H1 (cell line): ENCODE measurements at regions not wholly inside any gene's neighbourhood (a gene's known extent, or its start where the extent isn't known, plus 50 kb on each side); places are given as distances from the start of the nearest gene placed in this dataset.

Experiments
- CTCF ChIA-PET: fragments of 300-600 bp; sonication (Branson Sonifier 250); formaldehyde crosslinking; loops from one replicate; lab custom pipeline; 2021; ENCODE audit not compliant: partially characterized antibody; lab: Charles Lee
- POLR2A ChIA-PET: fragments of 300-600 bp; sonication (Branson Sonifier 250); formaldehyde crosslinking; loops from one replicate; lab custom pipeline; 2021; ENCODE audit warnings: inconsistent platforms; ENCODE audit not compliant: partially characterized antibody; lab: Charles Lee
- DNase-seq, 2 experiments: peaks; one replicate each; pipeline versions ENCODE4 v3.0.0 to v3.0.0-alpha.2; 2010 to 2022; ENCODE audit warnings: low spot score in 2 of 2, low read depth in 1 of 2, mixed read lengths in 1 of 2
- FAIRE-seq: peaks from 2 replicates; lab custom pipeline; 2011; peaks lifted over from hg19 to GRCh38; lab: Jason Lieb, UNC
- H2AFZ ChIP-seq: 2 replicates; pipeline ENCODE4 v1.8.1; 2012; ENCODE audit warnings: low read length, inconsistent platforms
- H2AK5ac ChIP-seq: 2 replicates; pipeline ENCODE4 v1.6.1; 2013; ENCODE audit warnings: low read depth, low read length
- H2BK120ac ChIP-seq: replicated peaks from 2 replicates; pipeline ENCODE3; 2013; ENCODE audit warnings: low read depth, low read length, inconsistent platforms
- H2BK12ac ChIP-seq: 2 replicates; pipeline ENCODE4 v1.6.1; 2013; ENCODE audit warnings: low read depth, low read length
- H2BK15ac ChIP-seq: 2 replicates; pipeline ENCODE4 v1.6.1; 2013; ENCODE audit warnings: low read length
- H2BK20ac ChIP-seq: 2 replicates; pipeline ENCODE4 v1.6.1; 2013; ENCODE audit warnings: low read length
- H2BK5ac ChIP-seq: 2 replicates; pipeline ENCODE4 v1.6.1; 2013; ENCODE audit warnings: low read depth, low read length
- H3K14ac ChIP-seq: 2 replicates; pipeline ENCODE4 v1.6.1; 2013; ENCODE audit warnings: inconsistent platforms; ENCODE audit not compliant: insufficient read length
- H3K18ac ChIP-seq: 2 replicates; pipeline ENCODE4 v1.6.1; 2013; ENCODE audit warnings: low read length; ENCODE audit errors: extremely low read depth
- H3K23ac ChIP-seq: 2 replicates; pipeline ENCODE4 v1.6.1; 2013; ENCODE audit warnings: inconsistent platforms; ENCODE audit not compliant: insufficient read length
- H3K23me2 ChIP-seq: 2 replicates; pipeline ENCODE4 v1.6.1; 2013; ENCODE audit warnings: low read depth, low read length
- H3K27ac ChIP-seq: 2 replicates; pipeline ENCODE4 v1.6.1; 2011; ENCODE audit warnings: low read depth, low read length, inconsistent platforms
- H3K27me3 ChIP-seq, 4 experiments: replicated peaks in 1 of 4; 1 replicate in 1 of 4; 2 replicates in 3 of 4; pipeline versions ENCODE4 v1.6.1 to v1.8.1; 2011 to 2013; ENCODE audit warnings: low read length in 3 of 4, mild to moderate bottlenecking in 3 of 4, inconsistent platforms in 2 of 4, mixed read lengths in 2 of 4, moderate library complexity in 1 of 4; ENCODE audit not compliant: control insufficient read depth in 3 of 4, insufficient read depth in 3 of 4; ENCODE audit errors: extremely low read depth in 1 of 4
- H3K36me3 ChIP-seq, 4 experiments: 2 replicates each; pipeline versions ENCODE4 v1.6.1 to v1.8.1; 2011 to 2013; ENCODE audit warnings: mild to moderate bottlenecking in 4 of 4, low read length in 3 of 4, moderate library complexity in 2 of 4, control low read depth in 1 of 4, inconsistent platforms in 1 of 4; ENCODE audit not compliant: insufficient read depth in 4 of 4, control insufficient read depth in 2 of 4
- H3K4ac ChIP-seq: replicated peaks from 2 replicates; pipeline ENCODE3; 2013; ENCODE audit warnings: low read length, low read depth, mixed read lengths, inconsistent platforms; ENCODE audit not compliant: insufficient read length
- H3K4me1 ChIP-seq, 4 experiments: replicated peaks in 1 of 4; 1 replicate in 1 of 4; 2 replicates in 3 of 4; pipeline versions ENCODE4 v1.6.1 to v1.8.1; 2011 to 2013; ENCODE audit warnings: low read length in 3 of 4, inconsistent platforms in 2 of 4, mixed read lengths in 1 of 4; ENCODE audit not compliant: insufficient read depth in 4 of 4, control insufficient read depth in 3 of 4
- H3K4me2 ChIP-seq, 2 experiments: 2 replicates each; pipeline versions ENCODE4 v1.6.1 to v1.8.1; 2011 to 2013; ENCODE audit warnings: low read depth in 2 of 2, low read length in 2 of 2, control low read depth in 1 of 2, inconsistent platforms in 1 of 2, mild to moderate bottlenecking in 1 of 2; ENCODE audit not compliant: insufficient read depth in 1 of 2
- H3K4me3 ChIP-seq, 4 experiments: fragments of 200-600, 300-600 bp in 1 of 4; sonication (generic), shearing (Covaris generic), sonication (Bioruptor Twin) in 1 of 4; 2 replicates each; pipeline versions ENCODE4 v1.5.1 to v1.8.1; 2011 to 2016; ENCODE audit warnings: low read length in 4 of 4, low read depth in 3 of 4, control low read depth in 2 of 4, inconsistent platforms in 2 of 4, mild to moderate bottlenecking in 2 of 4, mixed read lengths in 1 of 4, moderate library complexity in 1 of 4; ENCODE audit not compliant: insufficient read depth in 2 of 4; ENCODE audit errors: extremely low read depth in 1 of 4
- H3K56ac ChIP-seq: replicated peaks from 2 replicates; pipeline ENCODE3; 2013; ENCODE audit warnings: low read depth, mild to moderate bottlenecking, mixed read lengths, low read length, inconsistent platforms; ENCODE audit not compliant: insufficient read length
- H3K79me1 ChIP-seq: 2 replicates; pipeline ENCODE4 v1.6.1; 2013; ENCODE audit warnings: low read depth, low read length, control low read depth
- H3K79me2 ChIP-seq, 2 experiments: 2 replicates each; pipeline versions ENCODE4 v1.6.1 to v1.8.1; 2012 to 2013; ENCODE audit warnings: low read length in 2 of 2, mild to moderate bottlenecking in 2 of 2, inconsistent platforms in 1 of 2; ENCODE audit not compliant: insufficient read depth in 2 of 2, control insufficient read depth in 1 of 2
- H3K9ac ChIP-seq, 4 experiments: replicated peaks in 1 of 4; 1 replicate in 1 of 4; 2 replicates in 3 of 4; pipeline versions ENCODE4 v1.6.1 to v1.8.1; 2011 to 2013; ENCODE audit warnings: low read depth in 3 of 4, low read length in 3 of 4, control low read depth in 2 of 4, mild to moderate bottlenecking in 2 of 4, moderate library complexity in 2 of 4, inconsistent platforms in 1 of 4; ENCODE audit errors: extremely low read depth in 1 of 4
- H3K9me3 ChIP-seq, 2 experiments: 2 replicates each; pipeline versions ENCODE4 v1.6.1 to v1.8.1; 2012 to 2013; ENCODE audit warnings: mild to moderate bottlenecking in 2 of 2, moderate library complexity in 2 of 2, control low read depth in 1 of 2, inconsistent platforms in 1 of 2, low read depth in 1 of 2, low read length in 1 of 2, mixed read lengths in 1 of 2; ENCODE audit not compliant: insufficient read depth in 2 of 2
- H4K20me1 ChIP-seq, 2 experiments: replicated peaks in 1 of 2; 2 replicates each; pipeline versions ENCODE3 to v1.8.1; 2011 to 2013; ENCODE audit warnings: inconsistent platforms in 2 of 2, low read length in 2 of 2, mild to moderate bottlenecking in 1 of 2; ENCODE audit not compliant: insufficient read depth in 2 of 2, control insufficient read depth in 1 of 2
- H4K5ac ChIP-seq: 2 replicates; pipeline ENCODE4 v1.6.1; 2013; ENCODE audit warnings: low read length, low read depth, mixed read lengths, inconsistent platforms; ENCODE audit not compliant: insufficient read length
- H4K8ac ChIP-seq: 2 replicates; pipeline ENCODE4 v1.8.0; 2013; ENCODE audit warnings: mild to moderate bottlenecking, moderate library complexity, low read length, inconsistent platforms; ENCODE audit not compliant: insufficient read depth; ENCODE audit errors: extremely low read depth
- H4K91ac ChIP-seq: replicated peaks from 2 replicates; pipeline ENCODE3; 2013; ENCODE audit warnings: low read length, mixed read lengths, inconsistent platforms; ENCODE audit not compliant: insufficient read length
- BACH1 ChIP-seq: IDR thresholded peaks from 2 replicates; pipeline ENCODE4 v1.6.1; 2012; ENCODE audit warnings: low read length, improper control_type of control experiment
- BCL11A ChIP-seq, 2 experiments: IDR thresholded peaks; one replicate each; pipeline ENCODE4 v1.6.1; 2011; ENCODE audit warnings: low read depth in 2 of 2, low read length in 2 of 2, mild to moderate bottlenecking in 2 of 2
- BRCA1 ChIP-seq: IDR thresholded peaks from 2 replicates; pipeline ENCODE4 v1.6.1; 2012; ENCODE audit warnings: low read depth, low read length, improper control_type of control experiment
- CBX5 ChIP-seq: fragments of 300-800, 300-1000 bp; sonication (generic); IDR thresholded peaks from 2 replicates; pipeline ENCODE4 v1.7.1; 2016; ENCODE audit warnings: antibody characterized with exemption, low read length, low read depth
- FOSL1 ChIP-seq: IDR thresholded peaks from 2 replicates; pipeline ENCODE4 v1.6.1; 2011; ENCODE audit warnings: mild to moderate bottlenecking, low read depth, low read length, moderate library complexity; ENCODE audit not compliant: insufficient read depth
- GABPA ChIP-seq: IDR thresholded peaks from 2 replicates; pipeline ENCODE4 v1.6.1; 2011; ENCODE audit warnings: mild to moderate bottlenecking, low read length, moderate library complexity, borderline replicate concordance; ENCODE audit not compliant: insufficient read depth
- GTF2F1 ChIP-seq: IDR thresholded peaks from 2 replicates; pipeline ENCODE4 v1.6.1; 2012; ENCODE audit warnings: low read depth, low read length, improper control_type of control experiment, borderline replicate concordance
- HDAC2 ChIP-seq, 2 experiments: fragments of 300-600 bp in 1 of 2; sonication (generic) in 1 of 2; IDR thresholded peaks; 2 replicates each; pipeline ENCODE4 v1.6.1; 2011 to 2012; ENCODE audit warnings: low read depth in 2 of 2, low read length in 2 of 2, mild to moderate bottlenecking in 2 of 2, moderate library complexity in 2 of 2, borderline replicate concordance in 1 of 2, inconsistent platforms in 1 of 2
- JUND ChIP-seq: IDR thresholded peaks from 2 replicates; pipeline ENCODE4 v1.6.1; 2011; ENCODE audit warnings: mild to moderate bottlenecking, improper control_type of control experiment, low read length
- KDM4A ChIP-seq: IDR thresholded peaks from one replicate; pipeline ENCODE4 v1.7.1; 2012; ENCODE audit warnings: low read depth, mild to moderate bottlenecking, moderate library complexity, low read length, inconsistent platforms; ENCODE audit not compliant: severe bottlenecking
- KDM5A ChIP-seq: fragments of 200-600 bp; IDR thresholded peaks from 2 replicates; pipeline ENCODE4 v1.7.1; 2012; ENCODE audit warnings: mild to moderate bottlenecking, low read length, inconsistent platforms, mixed read lengths
- MAX ChIP-seq: IDR thresholded peaks from 2 replicates; pipeline ENCODE4 v1.6.1; 2012; ENCODE audit warnings: inconsistent platforms
- POLR2AphosphoS5 ChIP-seq: IDR thresholded peaks from 2 replicates; pipeline ENCODE4 v1.6.1; 2011; ENCODE audit warnings: low read depth, low read length
- RFX5 ChIP-seq: IDR thresholded peaks from 2 replicates; pipeline ENCODE4 v1.6.1; 2011; ENCODE audit warnings: low read depth, low read length, improper control_type of control experiment, borderline replicate concordance
- SIX5 ChIP-seq: IDR thresholded peaks from 2 replicates; pipeline ENCODE4 v1.6.1; 2011; ENCODE audit warnings: mild to moderate bottlenecking, low read depth, low read length
- SP1 ChIP-seq: IDR thresholded peaks from 2 replicates; pipeline ENCODE4 v1.6.1; 2011; ENCODE audit warnings: low read depth, low read length
- YY1 ChIP-seq: IDR thresholded peaks from 2 replicates; pipeline ENCODE4 v1.6.1; 2011; ENCODE audit warnings: low read depth, mild to moderate bottlenecking, low read length

DNA sequence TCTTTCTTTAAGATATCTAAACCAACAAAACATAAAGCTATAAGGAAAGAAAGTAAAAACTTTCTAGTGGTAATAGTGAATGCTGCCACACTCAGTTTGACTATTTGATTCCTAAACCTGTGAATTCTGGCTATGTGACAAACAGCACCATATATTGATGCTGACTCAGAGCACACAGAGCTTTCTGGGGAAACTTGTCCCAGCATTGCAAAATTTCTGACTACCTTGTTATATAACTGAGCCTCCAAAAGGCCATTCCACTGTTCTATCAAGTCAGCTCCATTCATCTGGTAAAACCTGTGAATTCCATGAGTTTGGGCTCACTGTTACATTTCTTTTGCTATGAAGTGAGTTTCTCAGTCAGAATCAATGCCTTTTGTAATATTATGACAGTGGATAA is 1229.7 kb downstream of the PCDH18 start:
- no peak overlapping the region for H3K14ac ChIP-seq
- H2AFZ ChIP-seq = no peak overlapping the region
- no peak overlapping the region for H2BK5ac ChIP-seq
- H3K9ac ChIP-seq = no peak overlapping the region
- no peak overlapping the region for H3K56ac ChIP-seq
- H3K4me1 ChIP-seq = peaks cover 0 to 4% (median 0%) of the 10 kb centered on the region in 4 experiments; a peak in 2 of 7 replicates
- H3K23me2 ChIP-seq = no peaks in the 10 kb centered on the region
- DNase-seq (no peak), FAIRE-seq (no peak)
- no peak overlapping the region for H4K91ac ChIP-seq
- no peaks in the 10 kb centered on the region for H3K27me3 ChIP-seq
- no peaks in the 10 kb centered on the region for H3K9me3 ChIP-seq
- POLR2A ChIA-PET = no interaction called here
- no peak overlapping the region for H4K5ac ChIP-seq
- H3K18ac ChIP-seq = no peak overlapping the region
- H2BK120ac ChIP-seq = no peak overlapping the region
- H2BK12ac ChIP-seq = no peak overlapping the region
- H4K20me1 ChIP-seq = no peaks in the 10 kb centered on the region
- H3K36me3 ChIP-seq = no peaks in the 10 kb centered on the region
- CTCF ChIA-PET = interaction anchor here (1.0 kb wide), 1 partner anchor 563 kb away, joined by 3 read pairs; no protein-coding TSS in a partner anchor
- no peak overlapping the region for H4K8ac ChIP-seq
- no peak overlapping the region for H3K4me3 ChIP-seq
- no peak overlapping the region for H2BK15ac ChIP-seq
- no peak overlapping the region for H3K23ac ChIP-seq
- H2AK5ac ChIP-seq = no peak overlapping the region
- no peak overlapping the region for H3K4ac ChIP-seq
- H3K79me2 ChIP-seq = no peaks in the 10 kb centered on the region
- no peaks in the 10 kb centered on the region for H3K79me1 ChIP-seq
- no peak overlapping the region for H3K27ac ChIP-seq
- no peak overlapping the region for H2BK20ac ChIP-seq
- H3K4me2 ChIP-seq = no peak overlapping the region
- no peak for TF ChIP-seq KDM5A
- TF ChIP-seq HDAC2 (IDR thresholded peaks at IDR 0.05; ENCODE audit: borderline replicate concordance in 1 of 2, low read depth in 2 of 2, low read length in 2 of 2) = no peak
- TF ChIP-seq MAX = no peak
- TF ChIP-seq POLR2AphosphoS5 = no peak
- TF ChIP-seq KDM4A = no peak
- TF ChIP-seq YY1 = no peak
- no peak for TF ChIP-seq GABPA
- TF ChIP-seq BCL11A (IDR thresholded peaks at IDR 0.05; ENCODE audit: low read depth in 2 of 2, low read length in 2 of 2) = no peak
- no peak for TF ChIP-seq JUND
- no peak for TF ChIP-seq FOSL1
- no peak for TF ChIP-seq GTF2F1
- no peak for TF ChIP-seq SP1
- TF ChIP-seq BACH1 = no peak
- no peak for TF ChIP-seq BRCA1
- no peak for TF ChIP-seq SIX5
- no peak for TF ChIP-seq CBX5
- no peak for TF ChIP-seq RFX5
